ENCODE measurements at regions not wholly inside any gene's neighbourhood (a gene's known extent, or its start where the extent isn't known, plus 50 kb on each side); places are given as distances from the start of the nearest gene placed in this dataset.

- TF ChIP-seq POLR2AphosphoS5 (IDR thresholded peaks at IDR 0.05; ENCODE audit: low read depth, low read length) (no peak), CTCF (IDR thresholded peaks at IDR 0.05) (no peak)
Measured at GRCh38 chr2:39581866-39582265, 83.9 kb upstream of the TMEM178A start.

All from Panc1 (cell line).